OCI-LY1 (cell line): ENCODE measurements at regions not wholly inside any gene's neighbourhood (a gene's known extent, or its start where the extent isn't known, plus 50 kb on each side); places are given as distances from the start of the nearest gene placed in this dataset.

ENCODE experiments used
- EZH2 ChIP-seq: fragments of 200-600 bp; sonication (generic), shearing (Covaris generic); IDR thresholded peaks from 2 replicates; pipeline ENCODE4 v1.8.0; 2017; ENCODE audit warnings: borderline replicate concordance, mixed run types, mild to moderate bottlenecking, antibody characterized with exemption, low read length, moderate library complexity, mixed read lengths
- TF ChIP-seq, protein P1 (sequence below): fragments of 200-600 bp; sonication (generic), shearing (Covaris generic); IDR thresholded peaks from 2 replicates; pipeline ENCODE4 v1.5.1; 2017; ENCODE audit warnings: mild to moderate bottlenecking, antibody characterized with exemption, low read length, moderate library complexity, mixed read lengths

DNA sequence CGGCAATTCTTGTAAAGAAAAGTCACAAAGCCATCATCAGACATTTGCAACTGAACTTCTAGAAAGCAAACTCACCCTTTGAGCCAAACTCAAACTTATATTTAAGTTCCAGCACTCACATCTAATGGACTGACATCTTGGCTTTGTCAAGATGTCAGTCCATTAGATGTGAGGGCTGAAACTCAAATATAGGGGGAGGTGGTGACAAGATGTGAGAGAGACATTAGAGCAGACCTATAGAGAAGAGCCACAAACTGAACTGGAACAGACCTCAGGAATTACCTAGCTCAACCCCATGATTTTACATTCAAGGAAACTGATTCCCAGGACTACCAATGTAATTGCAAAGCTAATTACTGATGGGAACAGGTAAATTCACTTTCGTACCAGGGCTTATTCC is 543.8 kb downstream of the TNS1 start:
- TF ChIP-seq, protein P1, sequence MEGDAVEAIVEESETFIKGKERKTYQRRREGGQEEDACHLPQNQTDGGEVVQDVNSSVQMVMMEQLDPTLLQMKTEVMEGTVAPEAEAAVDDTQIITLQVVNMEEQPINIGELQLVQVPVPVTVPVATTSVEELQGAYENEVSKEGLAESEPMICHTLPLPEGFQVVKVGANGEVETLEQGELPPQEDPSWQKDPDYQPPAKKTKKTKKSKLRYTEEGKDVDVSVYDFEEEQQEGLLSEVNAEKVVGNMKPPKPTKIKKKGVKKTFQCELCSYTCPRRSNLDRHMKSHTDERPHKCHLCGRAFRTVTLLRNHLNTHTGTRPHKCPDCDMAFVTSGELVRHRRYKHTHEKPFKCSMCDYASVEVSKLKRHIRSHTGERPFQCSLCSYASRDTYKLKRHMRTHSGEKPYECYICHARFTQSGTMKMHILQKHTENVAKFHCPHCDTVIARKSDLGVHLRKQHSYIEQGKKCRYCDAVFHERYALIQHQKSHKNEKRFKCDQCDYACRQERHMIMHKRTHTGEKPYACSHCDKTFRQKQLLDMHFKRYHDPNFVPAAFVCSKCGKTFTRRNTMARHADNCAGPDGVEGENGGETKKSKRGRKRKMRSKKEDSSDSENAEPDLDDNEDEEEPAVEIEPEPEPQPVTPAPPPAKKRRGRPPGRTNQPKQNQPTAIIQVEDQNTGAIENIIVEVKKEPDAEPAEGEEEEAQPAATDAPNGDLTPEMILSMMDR, result no peak
- TF ChIP-seq EZH2, result no peak
